Cardiac fibroblast (primary cell): ENCODE measurements at regions not wholly inside any gene's neighbourhood (a gene's known extent, or its start where the extent isn't known, plus 50 kb on each side); places are given as distances from the start of the nearest gene placed in this dataset.

Experiments used
- DNase-seq, 2 donors: peaks; one replicate each; pipeline versions ENCODE4 v3.0.0 to v3.0.0-alpha.2; 2010; ENCODE audit warnings: low read depth in 2 of 2
- H3K4me3 ChIP-seq, 2 donors: replicated peaks in 1 of 2; 1 replicate in 1 of 2; 2 replicates in 1 of 2; pipeline ENCODE4 v1.5.1; 2011; ENCODE audit warnings: low read depth in 2 of 2, low read length in 2 of 2, mild to moderate bottlenecking in 2 of 2, moderate library complexity in 1 of 2
- TF ChIP-seq, protein P1 (sequence below): IDR thresholded peaks from one replicate; pipeline ENCODE4 v1.5.1; 2011; ENCODE audit warnings: low read depth, mild to moderate bottlenecking, low read length, inconsistent platforms

- DNase-seq = no peak
- TF ChIP-seq, protein P1, sequence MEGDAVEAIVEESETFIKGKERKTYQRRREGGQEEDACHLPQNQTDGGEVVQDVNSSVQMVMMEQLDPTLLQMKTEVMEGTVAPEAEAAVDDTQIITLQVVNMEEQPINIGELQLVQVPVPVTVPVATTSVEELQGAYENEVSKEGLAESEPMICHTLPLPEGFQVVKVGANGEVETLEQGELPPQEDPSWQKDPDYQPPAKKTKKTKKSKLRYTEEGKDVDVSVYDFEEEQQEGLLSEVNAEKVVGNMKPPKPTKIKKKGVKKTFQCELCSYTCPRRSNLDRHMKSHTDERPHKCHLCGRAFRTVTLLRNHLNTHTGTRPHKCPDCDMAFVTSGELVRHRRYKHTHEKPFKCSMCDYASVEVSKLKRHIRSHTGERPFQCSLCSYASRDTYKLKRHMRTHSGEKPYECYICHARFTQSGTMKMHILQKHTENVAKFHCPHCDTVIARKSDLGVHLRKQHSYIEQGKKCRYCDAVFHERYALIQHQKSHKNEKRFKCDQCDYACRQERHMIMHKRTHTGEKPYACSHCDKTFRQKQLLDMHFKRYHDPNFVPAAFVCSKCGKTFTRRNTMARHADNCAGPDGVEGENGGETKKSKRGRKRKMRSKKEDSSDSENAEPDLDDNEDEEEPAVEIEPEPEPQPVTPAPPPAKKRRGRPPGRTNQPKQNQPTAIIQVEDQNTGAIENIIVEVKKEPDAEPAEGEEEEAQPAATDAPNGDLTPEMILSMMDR = no peak
Observed at GRCh38 chr5:103951776-103952175, 389.2 kb upstream of the NUDT12 start.

GRCh38 chr5:103943230-103943629 lies 380.6 kb upstream of the NUDT12 start:
- no peak for DNase-seq
- TF ChIP-seq, protein P1 = no peak
- no peak overlapping the region for H3K4me3 ChIP-seq

More at GRCh38 chr5:103951776-103952175, 389.2 kb upstream of the NUDT12 start:
- no peak overlapping the region for H3K4me3 ChIP-seq

- no peak overlapping the region for H3K4me3 ChIP-seq
- DNase-seq = no peak
- TF ChIP-seq, protein P1 = no peak
Observed at GRCh38 chr5:103942587-103943186, 380.1 kb upstream of the NUDT12 start.

DNA sequence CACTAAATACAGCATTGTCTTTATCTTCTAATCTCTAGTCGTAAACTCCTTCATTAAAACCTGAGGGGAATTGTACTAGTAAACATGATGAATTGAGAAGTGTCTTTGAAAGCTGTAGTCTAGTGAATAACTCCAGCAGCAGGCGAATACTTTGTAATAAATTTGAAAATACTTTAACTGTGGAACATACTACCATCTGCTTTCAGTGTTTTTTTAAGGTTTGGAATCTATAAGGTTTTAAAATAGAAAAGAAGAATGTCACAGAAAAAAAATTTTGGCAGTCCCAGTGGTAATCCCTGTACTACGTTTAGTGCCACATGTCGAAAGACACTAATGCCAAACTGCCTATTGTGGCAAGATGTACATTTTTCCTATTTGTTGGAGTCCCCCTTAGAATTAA lies 379.0 kb upstream of the NUDT12 start:
- TF ChIP-seq, protein P1 = no peak
- DNase-seq = no peak
- no peak overlapping the region for H3K4me3 ChIP-seq

DNA sequence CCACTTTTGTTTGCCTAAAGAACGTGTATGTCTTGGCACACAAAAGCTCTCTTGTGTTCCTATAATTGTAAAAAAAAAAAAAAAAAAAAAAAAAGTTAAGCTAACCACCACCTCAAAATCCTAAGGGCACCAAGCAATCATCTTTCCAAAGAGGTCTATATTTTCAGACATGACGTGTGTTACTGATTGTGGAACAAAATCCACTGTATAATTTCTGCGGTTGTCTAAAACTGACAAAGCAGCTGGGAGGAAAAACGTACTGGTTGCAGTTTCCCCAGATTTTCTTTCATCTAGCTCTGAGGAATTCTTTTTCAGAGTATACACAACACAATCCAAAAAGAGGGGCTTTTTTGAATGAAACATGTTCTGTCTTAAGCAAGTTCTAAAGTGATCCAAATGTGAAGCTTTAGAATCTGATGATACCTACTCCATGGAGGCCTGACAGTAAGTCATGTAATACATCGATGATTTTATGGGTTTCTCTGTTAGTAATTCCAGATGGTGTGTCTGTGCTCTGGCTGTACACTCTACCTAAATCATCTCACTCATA lies 375.6 kb upstream of the NUDT12 start:
- TF ChIP-seq, protein P1 = no peak
- no peak overlapping the region for H3K4me3 ChIP-seq
- DNase-seq = no peak

DNA sequence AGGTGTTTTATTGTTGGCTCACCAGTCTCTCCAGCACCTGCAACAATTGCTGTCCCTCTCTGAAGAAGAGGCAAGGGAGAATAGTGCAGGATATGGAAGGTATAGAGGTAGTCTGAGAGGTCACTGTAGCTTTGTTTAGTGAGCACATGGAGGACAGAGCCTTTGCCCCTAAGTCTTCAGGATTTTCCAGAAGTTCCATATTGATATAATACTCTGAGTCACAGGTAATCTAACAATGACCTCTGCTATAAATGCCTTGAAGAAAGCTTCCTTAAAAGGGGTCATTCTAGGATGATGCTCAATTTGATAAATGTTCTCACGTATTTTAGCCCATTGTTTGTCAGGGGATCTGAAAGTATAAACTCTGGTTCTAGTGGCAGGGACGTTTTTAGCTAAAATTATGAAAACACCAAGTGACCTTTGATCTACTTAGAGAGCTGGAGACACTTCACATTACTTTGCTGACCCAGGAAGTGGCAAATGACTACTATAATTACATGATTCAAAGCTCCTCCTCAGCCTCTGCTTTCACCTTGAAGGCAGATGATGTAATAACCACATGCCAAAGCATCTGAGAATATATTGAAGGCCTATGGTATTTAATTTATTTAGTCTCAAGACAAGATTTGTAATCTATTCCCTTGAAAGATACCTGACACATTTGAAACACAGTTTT lies 366.9 kb upstream of the NUDT12 start:
- H3K4me3 ChIP-seq = no peak overlapping the region
- TF ChIP-seq, protein P1 = no peak
- no peak for DNase-seq
